ENCODE measurements at regions not wholly inside any gene's neighbourhood (a gene's known extent, or its start where the extent isn't known, plus 50 kb on each side); places are given as distances from the start of the nearest gene placed in this dataset.

- no peak for DNase-seq
These were observed 521.7 kb upstream of the EEF2KMT start for GRCh38 chr16:5619304-5619703.

DNA sequence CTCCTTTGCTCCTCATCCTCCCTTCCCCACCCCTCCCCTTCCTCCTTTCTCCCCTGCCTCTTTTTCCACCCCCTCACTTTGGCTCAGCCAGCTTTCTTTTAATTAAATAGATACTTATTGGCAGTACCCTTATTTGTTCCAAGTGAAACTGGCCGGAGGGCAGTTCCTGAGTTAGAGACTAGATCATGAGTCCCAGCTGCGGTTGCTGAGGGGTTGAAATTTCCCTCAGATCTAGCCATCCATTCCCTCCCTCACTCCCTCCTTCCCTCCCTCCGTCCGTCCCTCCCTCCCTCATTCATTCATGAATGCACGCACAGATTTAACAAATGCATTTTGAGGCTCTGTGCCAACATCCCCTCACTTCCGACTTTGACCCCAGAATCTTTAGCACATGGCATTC is 519.2 kb upstream of the EEF2KMT start:
- no peak for DNase-seq

DNA sequence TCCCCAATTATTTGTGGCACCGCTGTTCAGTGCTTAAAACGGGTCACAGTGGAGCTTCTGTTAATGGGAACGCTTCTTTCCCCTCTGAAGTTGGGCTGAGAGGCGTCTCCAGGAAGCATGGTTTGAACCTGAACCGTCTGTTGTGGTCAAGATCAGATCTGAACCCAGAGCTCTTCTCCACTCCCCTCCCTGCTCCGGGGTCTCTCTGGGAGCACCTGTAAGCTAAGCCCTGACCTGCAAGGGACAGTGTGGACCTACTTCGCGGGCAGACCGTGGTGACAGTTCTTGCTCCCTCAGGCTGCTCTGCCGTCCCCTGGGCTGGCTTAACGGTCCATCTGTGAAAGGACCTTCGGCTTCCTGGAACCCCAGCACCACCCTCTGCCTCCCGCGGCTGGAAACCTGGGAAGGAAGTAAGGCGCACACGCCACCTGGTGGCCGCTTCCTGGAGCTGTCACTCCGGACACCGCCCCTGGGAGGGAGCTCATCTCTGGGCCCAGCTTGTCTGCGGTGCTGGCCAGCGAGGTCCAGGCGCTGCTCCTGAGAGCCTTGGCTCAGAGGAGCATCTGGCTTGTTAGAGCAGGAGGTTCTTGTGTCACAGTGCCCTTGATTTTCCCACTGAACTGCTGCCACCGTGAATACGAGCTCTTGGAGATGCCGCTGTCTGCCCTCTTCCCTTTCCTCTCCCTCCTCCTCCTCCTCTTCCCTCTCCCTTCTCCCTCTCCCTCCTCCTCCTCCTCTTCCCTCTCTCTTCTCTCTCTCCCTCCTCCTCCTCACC is 518.5 kb upstream of the EEF2KMT start:
- peak; percentile 16 for DNase-seq

- DNase-seq = no peak
These were observed 509.6 kb upstream of the EEF2KMT start for GRCh38 chr16:5607169-5607568.

GRCh38 chr16:5605404-5605803 is 507.8 kb upstream of the EEF2KMT start:
- DNase-seq = no peak

- peak; percentile 77 for DNase-seq
These were observed 507.2 kb upstream of the EEF2KMT start for GRCh38 chr16:5604770-5605169.

DNA sequence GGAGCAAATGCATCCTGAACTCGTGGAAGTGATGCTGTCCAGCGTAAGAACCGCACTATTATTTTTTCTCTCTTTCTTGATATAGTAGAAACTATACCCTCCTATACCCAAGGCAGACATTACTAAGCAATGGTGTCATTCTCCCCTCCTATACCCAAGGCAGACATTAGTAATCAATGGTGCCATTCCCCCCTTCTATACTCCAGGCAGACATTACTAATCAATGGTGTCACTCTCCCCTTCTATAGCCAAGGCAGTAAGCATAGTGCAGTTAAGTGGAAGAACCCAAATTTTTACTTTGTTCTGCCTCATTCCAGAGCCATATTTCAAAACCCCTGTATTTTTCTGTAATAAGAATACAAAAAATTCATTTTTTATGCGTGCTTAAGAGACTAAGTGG is 506.2 kb upstream of the EEF2KMT start:
- no peak for DNase-seq

- DNase-seq = no peak
These were observed 504.4 kb upstream of the EEF2KMT start for GRCh38 chr16:5601957-5602356.

DNA sequence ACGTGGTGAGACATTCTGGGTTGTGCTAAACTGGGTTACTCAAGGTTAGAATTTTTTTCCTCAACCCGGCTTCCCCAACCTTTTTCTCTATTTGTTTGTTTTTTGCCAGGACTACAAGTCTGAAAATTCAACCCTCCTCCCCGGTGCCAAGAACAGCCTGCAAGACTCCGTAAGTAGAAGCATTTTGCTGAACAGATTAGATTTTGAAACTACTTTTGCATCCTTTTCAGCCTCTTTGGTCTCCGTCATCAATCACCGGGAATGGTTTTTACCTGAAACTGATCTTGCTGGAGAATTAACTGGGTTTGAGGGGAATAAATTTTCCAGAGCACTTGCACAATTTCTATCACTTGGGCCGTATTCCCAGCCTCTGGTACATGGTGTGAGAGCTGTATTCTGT is 501.2 kb upstream of the EEF2KMT start:
- DNase-seq = no peak

DNA sequence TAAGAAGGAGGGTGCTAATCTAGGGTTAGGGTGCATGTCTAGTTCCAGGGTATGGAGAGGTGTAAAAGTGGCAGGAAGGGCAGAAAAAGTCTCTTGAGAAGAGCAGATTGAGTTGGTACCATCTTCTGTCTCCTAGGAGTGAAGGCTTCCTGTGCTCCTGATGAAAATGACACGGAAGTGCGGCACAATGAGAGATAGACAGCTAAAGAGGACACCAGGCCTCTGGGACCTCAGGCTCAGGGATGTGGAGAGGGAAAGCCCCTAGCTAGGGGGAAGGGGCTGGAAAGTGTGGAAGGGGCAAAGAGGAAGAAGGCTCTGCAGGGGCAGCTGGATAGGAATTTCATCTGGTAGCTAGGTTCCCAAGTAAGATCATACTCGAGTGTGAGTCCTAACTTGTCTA is 498.3 kb upstream of the EEF2KMT start:
- DNase-seq = no peak

- no peak for DNase-seq
These were observed 492.8 kb upstream of the EEF2KMT start for GRCh38 chr16:5590416-5590815.

DNA sequence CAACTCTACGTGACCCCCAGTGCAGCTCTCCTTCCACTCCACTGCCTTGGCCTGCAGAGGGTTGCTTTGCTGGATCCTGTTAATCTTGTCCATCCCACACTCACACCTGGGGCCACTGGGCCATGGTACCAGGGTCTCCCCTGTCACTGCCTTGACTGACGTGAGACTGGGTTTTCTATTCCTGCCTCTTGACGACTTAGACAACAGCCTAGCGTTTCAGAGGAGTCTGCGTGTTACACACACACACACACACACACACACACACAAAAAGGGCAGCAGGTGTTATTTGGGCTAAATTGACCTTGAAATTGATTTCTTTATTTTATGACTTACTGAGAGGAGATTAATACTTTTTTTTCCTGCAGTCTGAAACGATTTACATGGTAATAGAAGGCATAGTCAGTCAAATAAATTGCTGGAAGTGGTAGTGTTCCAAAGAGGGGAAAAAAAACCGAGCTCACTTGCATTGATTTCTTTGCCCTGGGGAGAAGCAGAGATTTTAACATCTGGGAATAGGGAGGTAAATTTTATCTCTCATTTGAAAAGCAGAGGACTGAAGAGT is 492.3 kb upstream of the EEF2KMT start:
- DNase-seq = no peak

DNA sequence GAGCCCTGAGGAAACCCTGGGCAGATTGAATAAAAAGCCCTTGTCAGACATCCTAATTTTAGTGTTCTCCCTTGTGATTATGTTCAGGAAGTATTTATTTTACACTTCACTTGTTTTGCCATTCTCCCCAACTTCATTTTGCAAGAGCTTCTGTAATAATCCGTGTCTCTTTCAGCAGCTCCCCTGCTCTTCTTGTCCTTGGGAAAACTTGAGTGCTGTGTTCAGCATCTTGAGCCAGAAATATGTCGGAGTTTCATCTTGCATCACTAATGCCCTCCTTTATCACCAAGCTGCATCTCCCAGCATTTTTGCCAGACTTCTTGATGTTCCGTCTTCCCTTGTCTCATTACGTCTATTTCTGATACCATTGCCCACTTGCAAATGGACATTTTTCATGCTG is 486.5 kb upstream of the EEF2KMT start:
- no peak for DNase-seq

GRCh38 chr16:5582529-5582928 is 484.9 kb upstream of the EEF2KMT start:
- no peak for DNase-seq

- DNase-seq = no peak
These were observed 484.3 kb upstream of the EEF2KMT start for GRCh38 chr16:5581908-5582307.

- no peak for DNase-seq
These were observed 483.8 kb upstream of the EEF2KMT start for GRCh38 chr16:5581428-5581827.

DNA sequence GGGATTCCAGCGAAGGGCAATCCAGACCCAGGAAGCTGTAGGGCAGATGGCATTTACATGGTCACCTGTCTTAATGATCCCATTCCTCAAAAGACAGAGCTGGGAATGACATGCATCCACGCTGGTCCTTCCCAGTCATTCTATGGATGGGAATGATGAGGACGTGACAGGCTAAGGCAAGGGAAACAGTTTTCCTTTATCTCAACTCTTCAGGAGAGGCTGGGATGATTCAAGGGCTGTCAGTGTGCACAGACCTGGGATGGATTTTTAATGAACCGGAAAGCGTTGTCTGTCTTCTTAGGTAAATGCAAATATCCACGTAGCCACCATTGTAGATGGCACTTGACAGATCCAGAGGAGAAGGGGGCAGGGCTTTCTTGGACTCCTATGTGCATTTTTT is 483.2 kb upstream of the EEF2KMT start:
- no peak for DNase-seq

DNA sequence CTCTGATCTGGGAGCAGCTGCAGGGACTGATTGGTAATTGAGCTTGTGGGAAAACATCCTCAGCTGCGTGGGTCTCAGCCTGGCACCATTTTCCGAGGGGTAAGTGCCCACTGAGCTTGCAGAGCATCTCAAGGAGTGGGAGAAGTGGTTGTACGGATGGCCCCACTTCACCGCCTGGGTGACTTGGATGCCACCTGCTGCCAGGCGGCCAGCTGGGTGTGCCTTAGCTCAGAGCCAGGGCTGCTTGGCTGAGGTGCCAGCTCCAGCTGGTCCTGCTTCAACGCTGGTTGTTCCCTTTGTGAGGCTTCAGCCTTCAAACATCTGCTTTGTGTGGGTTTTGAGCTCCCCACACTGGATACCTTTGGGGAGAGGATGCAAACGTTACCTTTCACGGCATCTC is 482.7 kb upstream of the EEF2KMT start:
- DNase-seq = no peak

DNA sequence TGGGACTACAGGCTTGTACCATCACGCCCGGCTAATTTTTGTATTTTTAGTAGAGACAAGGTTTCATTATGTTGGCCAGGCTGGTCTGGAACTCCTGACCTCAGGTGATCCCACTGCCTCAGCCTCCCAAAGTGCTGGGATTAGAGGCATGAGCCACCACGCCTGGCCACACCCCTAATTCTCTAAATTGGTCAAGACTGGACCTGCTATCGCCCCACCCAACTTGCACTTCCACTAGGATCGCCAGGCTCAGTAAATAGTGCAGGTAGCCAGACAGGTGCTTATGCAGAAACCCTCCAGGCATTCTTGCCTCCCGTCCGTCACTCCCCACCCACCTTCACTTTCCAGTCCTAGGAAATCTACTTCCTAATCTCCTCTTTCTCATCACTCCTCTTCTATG is 481.4 kb upstream of the EEF2KMT start:
- DNase-seq = no peak

DNA sequence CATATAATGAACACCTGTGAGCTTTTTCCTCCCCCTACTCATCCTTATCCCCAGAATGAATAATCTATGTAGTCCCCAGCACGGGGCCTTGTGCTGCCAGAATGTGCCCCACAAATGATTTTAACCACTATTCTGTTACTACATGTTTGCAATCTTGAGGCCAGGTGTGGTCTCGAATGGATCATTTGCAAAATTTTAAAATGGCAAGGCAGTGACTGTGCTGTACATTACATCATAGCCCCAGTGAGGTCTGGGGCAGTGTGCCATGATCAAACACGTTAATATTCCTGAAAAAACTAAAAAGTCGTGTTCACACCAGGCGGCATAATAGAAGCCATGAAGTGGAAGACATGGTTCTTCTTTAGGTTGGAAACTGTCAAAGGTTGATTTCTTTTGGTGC is 479.9 kb upstream of the EEF2KMT start:
- DNase-seq = no peak

- DNase-seq = no peak
These were observed 478.2 kb upstream of the EEF2KMT start for GRCh38 chr16:5575646-5576245.

DNA sequence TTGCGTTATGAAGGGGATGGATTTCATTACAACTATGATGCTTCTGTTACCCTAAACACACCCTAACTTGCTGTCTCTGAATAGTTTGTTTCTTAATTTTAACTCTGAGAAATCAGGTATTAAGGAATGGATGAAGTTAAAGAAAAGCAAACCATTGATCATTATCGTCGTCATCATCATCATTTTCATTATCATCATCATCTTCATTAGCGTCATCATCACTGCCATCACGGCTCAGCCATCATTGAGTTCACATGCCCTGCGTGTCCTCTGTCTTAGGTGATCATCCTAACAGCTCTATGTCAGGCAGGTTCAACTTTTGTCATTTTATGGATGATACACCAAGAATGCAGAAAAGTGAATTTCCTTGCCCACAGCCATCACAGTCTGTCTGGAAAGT is 477.5 kb upstream of the EEF2KMT start:
- DNase-seq = no peak

GRCh38 chr16:5572056-5572455 is 474.5 kb upstream of the EEF2KMT start:
- no peak for DNase-seq

GRCh38 chr16:5571446-5571845 is 473.9 kb upstream of the EEF2KMT start:
- DNase-seq = no peak

DNA sequence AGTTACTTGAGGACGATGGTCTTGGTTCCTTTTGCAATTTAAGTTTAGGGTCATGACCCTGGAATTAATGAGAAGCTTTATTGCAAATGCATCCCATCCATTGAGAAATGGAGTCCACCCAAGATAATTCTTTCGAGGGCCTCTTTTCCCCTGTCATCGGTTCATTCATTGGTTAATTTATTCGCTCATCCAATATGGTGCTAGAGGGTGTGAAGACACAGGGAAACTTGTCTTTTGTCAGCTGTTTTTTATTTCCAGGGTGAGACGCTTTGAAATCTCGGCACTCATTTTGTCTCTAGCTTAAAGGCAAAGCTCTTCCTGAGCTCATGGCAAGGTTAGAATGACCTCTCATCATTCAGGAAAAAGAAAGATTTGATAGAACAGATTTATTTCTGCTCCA is 464.2 kb upstream of the EEF2KMT start:
- no peak for DNase-seq

Measured in MV-4-11 (cell line).